ENCODE measurements at regions not wholly inside any gene's neighbourhood (a gene's known extent, or its start where the extent isn't known, plus 50 kb on each side); places are given as distances from the start of the nearest gene placed in this dataset.

DNA sequence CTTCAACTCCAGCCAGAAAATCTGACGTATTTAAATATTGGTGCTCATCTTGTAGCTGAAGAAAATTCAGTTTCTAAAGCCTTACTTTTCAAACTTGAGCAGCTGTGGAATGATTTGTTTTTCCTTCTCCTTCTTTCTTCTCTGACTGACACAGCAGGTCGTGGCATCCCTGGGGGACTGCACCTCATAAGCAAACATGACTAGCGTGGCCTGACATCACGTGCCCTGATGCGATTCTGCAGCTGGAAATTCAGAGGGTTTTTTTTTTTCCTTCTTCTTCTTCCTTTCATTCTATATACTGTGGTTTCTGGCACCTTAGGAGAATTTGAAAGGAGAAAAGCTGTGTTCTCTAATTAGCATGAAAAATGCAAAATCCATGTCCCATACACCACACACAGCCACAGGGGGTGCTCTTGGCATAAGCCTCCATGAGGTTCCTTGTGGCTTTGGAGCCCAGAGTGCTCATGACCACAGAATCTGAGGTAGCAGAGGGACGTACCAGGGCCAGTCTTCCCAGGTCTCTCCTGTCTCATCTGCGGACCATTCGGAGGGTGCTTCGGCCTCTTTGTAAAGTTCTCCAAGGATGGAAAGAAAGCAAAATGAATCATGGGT lies 258.5 kb upstream of the CDH4 start:
- TF ChIP-seq TCF7L2 (IDR thresholded peaks at IDR 0.05; ENCODE audit: low read depth, low read length) (no peak), POLR2AphosphoS5 (IDR thresholded peaks at IDR 0.05; ENCODE audit: low read depth, low read length) (no peak), SIN3A (IDR thresholded peaks at IDR 0.05; ENCODE audit: borderline replicate concordance, insufficient read depth, low read depth, low read length) (no peak)
- TF ChIP-seq, protein P1, sequence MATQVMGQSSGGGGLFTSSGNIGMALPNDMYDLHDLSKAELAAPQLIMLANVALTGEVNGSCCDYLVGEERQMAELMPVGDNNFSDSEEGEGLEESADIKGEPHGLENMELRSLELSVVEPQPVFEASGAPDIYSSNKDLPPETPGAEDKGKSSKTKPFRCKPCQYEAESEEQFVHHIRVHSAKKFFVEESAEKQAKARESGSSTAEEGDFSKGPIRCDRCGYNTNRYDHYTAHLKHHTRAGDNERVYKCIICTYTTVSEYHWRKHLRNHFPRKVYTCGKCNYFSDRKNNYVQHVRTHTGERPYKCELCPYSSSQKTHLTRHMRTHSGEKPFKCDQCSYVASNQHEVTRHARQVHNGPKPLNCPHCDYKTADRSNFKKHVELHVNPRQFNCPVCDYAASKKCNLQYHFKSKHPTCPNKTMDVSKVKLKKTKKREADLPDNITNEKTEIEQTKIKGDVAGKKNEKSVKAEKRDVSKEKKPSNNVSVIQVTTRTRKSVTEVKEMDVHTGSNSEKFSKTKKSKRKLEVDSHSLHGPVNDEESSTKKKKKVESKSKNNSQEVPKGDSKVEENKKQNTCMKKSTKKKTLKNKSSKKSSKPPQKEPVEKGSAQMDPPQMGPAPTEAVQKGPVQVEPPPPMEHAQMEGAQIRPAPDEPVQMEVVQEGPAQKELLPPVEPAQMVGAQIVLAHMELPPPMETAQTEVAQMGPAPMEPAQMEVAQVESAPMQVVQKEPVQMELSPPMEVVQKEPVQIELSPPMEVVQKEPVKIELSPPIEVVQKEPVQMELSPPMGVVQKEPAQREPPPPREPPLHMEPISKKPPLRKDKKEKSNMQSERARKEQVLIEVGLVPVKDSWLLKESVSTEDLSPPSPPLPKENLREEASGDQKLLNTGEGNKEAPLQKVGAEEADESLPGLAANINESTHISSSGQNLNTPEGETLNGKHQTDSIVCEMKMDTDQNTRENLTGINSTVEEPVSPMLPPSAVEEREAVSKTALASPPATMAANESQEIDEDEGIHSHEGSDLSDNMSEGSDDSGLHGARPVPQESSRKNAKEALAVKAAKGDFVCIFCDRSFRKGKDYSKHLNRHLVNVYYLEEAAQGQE (IDR thresholded peaks at IDR 0.05; ENCODE audit: insufficient read depth in 1 of 2, low read depth in 2 of 2, low read length in 1 of 2): no peak
- TF ChIP-seq, protein P2, sequence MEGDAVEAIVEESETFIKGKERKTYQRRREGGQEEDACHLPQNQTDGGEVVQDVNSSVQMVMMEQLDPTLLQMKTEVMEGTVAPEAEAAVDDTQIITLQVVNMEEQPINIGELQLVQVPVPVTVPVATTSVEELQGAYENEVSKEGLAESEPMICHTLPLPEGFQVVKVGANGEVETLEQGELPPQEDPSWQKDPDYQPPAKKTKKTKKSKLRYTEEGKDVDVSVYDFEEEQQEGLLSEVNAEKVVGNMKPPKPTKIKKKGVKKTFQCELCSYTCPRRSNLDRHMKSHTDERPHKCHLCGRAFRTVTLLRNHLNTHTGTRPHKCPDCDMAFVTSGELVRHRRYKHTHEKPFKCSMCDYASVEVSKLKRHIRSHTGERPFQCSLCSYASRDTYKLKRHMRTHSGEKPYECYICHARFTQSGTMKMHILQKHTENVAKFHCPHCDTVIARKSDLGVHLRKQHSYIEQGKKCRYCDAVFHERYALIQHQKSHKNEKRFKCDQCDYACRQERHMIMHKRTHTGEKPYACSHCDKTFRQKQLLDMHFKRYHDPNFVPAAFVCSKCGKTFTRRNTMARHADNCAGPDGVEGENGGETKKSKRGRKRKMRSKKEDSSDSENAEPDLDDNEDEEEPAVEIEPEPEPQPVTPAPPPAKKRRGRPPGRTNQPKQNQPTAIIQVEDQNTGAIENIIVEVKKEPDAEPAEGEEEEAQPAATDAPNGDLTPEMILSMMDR (IDR thresholded peaks at IDR 0.05): no peak; the same call in 1 of the 2 replicates
- no peak overlapping the region for H3K4me3 ChIP-seq (ENCODE audit: low read depth in 2 of 2, low read length in 2 of 2)
- intact Hi-C loops (cut with micrococcal nuclease; ENCODE audit: unreplicated experiment): no loop called here
- in situ Hi-C loops (cut with HindIII; ENCODE audit: low pct_unique_long_range_greater_than_20kb, low sequenced_read_pairs): no loop called here
- no peak overlapping the region for H3K27ac ChIP-seq (ENCODE audit: low read length)
- peaks cover 2% of the 10 kb centered on the region; the same call in 1 of the 2 replicates for H3K27me3 ChIP-seq (ENCODE audit: control insufficient read depth, insufficient read depth, low read length)
- DNase-seq (ENCODE audit: low read depth, low spot score): no peak
- POLR2A ChIA-PET: no interaction called here
- H3K9me3 ChIP-seq (ENCODE audit: control insufficient read depth, insufficient read depth, low read depth, low read length): no peaks in the 10 kb centered on the region
- H3K36me3 ChIP-seq (ENCODE audit: control insufficient read depth, insufficient read depth, low read length): no peaks in the 10 kb centered on the region
- BruUV-seq (replicated peaks): no TSS peak
- no peaks in the 10 kb centered on the region for H3K4me1 ChIP-seq (ENCODE audit: control insufficient read depth, insufficient read depth, low read length)
- CTCF ChIA-PET: no interaction called here
- no peak for ATAC-seq

DNA sequence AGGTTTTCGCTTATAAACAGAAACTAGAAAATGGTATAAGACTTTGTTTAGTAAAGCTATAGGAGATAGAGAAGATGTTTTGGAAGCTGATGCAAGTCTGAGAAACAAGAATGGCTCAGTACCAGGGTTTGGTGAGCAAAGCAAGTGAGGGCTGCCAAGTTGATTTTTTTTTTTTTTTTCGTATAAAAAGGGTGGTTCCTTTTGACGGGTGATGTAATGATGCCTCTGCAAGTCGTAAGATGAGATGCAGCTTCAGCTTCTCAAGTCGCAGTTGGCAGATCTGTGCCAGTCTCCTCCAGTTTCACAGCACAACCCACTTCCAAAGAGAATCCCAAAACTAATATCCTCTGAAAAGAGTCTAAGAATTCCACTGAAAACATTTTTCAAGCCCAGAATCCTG lies 252.8 kb upstream of the CDH4 start:
- intact Hi-C loops (cut with micrococcal nuclease; ENCODE audit: unreplicated experiment): no loop called here
- ChIA-PET CTCF (no interaction called here), POLR2A (no interaction called here)

DNA sequence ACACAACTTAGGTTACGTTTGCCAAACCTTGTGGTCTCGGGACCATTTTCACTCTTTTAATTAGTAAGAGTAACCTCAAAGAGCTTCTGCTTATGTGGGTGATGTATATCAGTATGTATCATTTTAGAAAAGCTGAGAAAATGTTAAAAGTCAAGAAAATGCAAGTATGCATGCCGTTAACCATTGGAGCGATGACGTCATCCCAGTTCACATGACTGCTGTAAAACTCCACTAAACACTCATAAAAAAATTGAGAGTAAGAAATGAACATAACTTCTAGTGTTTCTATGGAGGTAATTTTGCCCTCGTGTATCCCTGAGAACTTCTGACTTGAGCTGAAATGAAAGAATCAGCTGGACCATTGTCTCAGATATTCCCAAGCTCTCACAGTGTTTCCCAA lies 250.0 kb upstream of the CDH4 start:
- ChIA-PET CTCF (no interaction called here), POLR2A (no interaction called here)
- intact Hi-C loops (cut with micrococcal nuclease; ENCODE audit: unreplicated experiment): no loop called here
- no TSS peak for BruUV-seq (replicated peaks)
- DNase-seq (ENCODE audit: low read depth, low spot score) (no peak), ATAC-seq (no peak)
- H3K4me1 ChIP-seq (ENCODE audit: control insufficient read depth, insufficient read depth, low read length): no peaks in the 10 kb centered on the region
- H3K27ac ChIP-seq (ENCODE audit: low read length): no peak overlapping the region
- no peaks in the 10 kb centered on the region for H3K36me3 ChIP-seq (ENCODE audit: control insufficient read depth, insufficient read depth, low read length)
- no peak overlapping the region for H3K4me3 ChIP-seq (ENCODE audit: low read depth in 2 of 2, low read length in 2 of 2)
- in situ Hi-C loops (cut with HindIII; ENCODE audit: low pct_unique_long_range_greater_than_20kb, low sequenced_read_pairs): no loop called here
- TF ChIP-seq, protein P2 (IDR thresholded peaks at IDR 0.05): no peak
- TF ChIP-seq SIN3A (IDR thresholded peaks at IDR 0.05; ENCODE audit: borderline replicate concordance, insufficient read depth, low read depth, low read length) (no peak), POLR2AphosphoS5 (IDR thresholded peaks at IDR 0.05; ENCODE audit: low read depth, low read length) (no peak), TCF7L2 (IDR thresholded peaks at IDR 0.05; ENCODE audit: low read depth, low read length) (no peak)
- TF ChIP-seq, protein P1 (IDR thresholded peaks at IDR 0.05; ENCODE audit: insufficient read depth in 1 of 2, low read depth in 2 of 2, low read length in 1 of 2): no peak
- no peaks in the 10 kb centered on the region for H3K9me3 ChIP-seq (ENCODE audit: control insufficient read depth, insufficient read depth, low read depth, low read length)
- no peaks in the 10 kb centered on the region; the same call in 1 of the 2 replicates for H3K27me3 ChIP-seq (ENCODE audit: control insufficient read depth, insufficient read depth, low read length)

More for the DNA sequence above, 252.8 kb upstream of the CDH4 start:
- no peaks in the 10 kb centered on the region for H3K4me1 ChIP-seq (ENCODE audit: control insufficient read depth, insufficient read depth, low read length)
- H3K27me3 ChIP-seq (ENCODE audit: control insufficient read depth, insufficient read depth, low read length): no peaks in the 10 kb centered on the region; the same call in 1 of the 2 replicates
- ATAC-seq (no peak), DNase-seq (ENCODE audit: low read depth, low spot score) (no peak)
- H3K4me3 ChIP-seq (ENCODE audit: low read depth in 2 of 2, low read length in 2 of 2): no peak overlapping the region
- no peak for TF ChIP-seq SIN3A (IDR thresholded peaks at IDR 0.05; ENCODE audit: borderline replicate concordance, insufficient read depth, low read depth, low read length)
- no peaks in the 10 kb centered on the region for H3K9me3 ChIP-seq (ENCODE audit: control insufficient read depth, insufficient read depth, low read depth, low read length)
- BruUV-seq (replicated peaks): no TSS peak
- no peak overlapping the region for H3K27ac ChIP-seq (ENCODE audit: low read length)
- H3K36me3 ChIP-seq (ENCODE audit: control insufficient read depth, insufficient read depth, low read length): no peaks in the 10 kb centered on the region
- in situ Hi-C loops (cut with HindIII; ENCODE audit: low pct_unique_long_range_greater_than_20kb, low sequenced_read_pairs): no loop called here

Measured in Panc1 (cell line).